ENCODE measurements at regions not wholly inside any gene's neighbourhood (a gene's known extent, or its start where the extent isn't known, plus 50 kb on each side); places are given as distances from the start of the nearest gene placed in this dataset.

- TF ChIP-seq HDGF (IDR thresholded peaks at IDR 0.05; ENCODE audit: borderline replicate concordance) (no peak), BHLHE40 (IDR thresholded peaks at IDR 0.05; ENCODE audit: borderline replicate concordance) (no peak), L3MBTL2 (conservative IDR thresholded peaks at IDR 0.05) (no peak), SP1 (IDR thresholded peaks at IDR 0.05) (no peak), FOXK2 (IDR thresholded peaks at IDR 0.05) (no peak)
These were observed 111.4 kb upstream of the CPHXL start for GRCh38 chr16:75837681-75838080.

Measured in HEK293T (cell line).